Endothelial cell of umbilical vein (primary cell): ENCODE measurements at regions not wholly inside any gene's neighbourhood (a gene's known extent, or its start where the extent isn't known, plus 50 kb on each side); places are given as distances from the start of the nearest gene placed in this dataset.

ENCODE experiments used
- BruUV-seq: library from RNA; stranded (reverse); fragments of 400-500 nt; replicated peaks from 2 replicates; lab custom pipeline; 2021; lab: Mats Ljungman, UMichigan
- CTCF ChIA-PET: fragments of 300-600, 350-600 bp; sonication (Branson Sonifier 250); formaldehyde crosslinking; loops from one replicate; lab custom pipeline; 2021; ENCODE audit warnings: antibody characterized with exemption, inconsistent platforms; lab: Charles Lee
- POLR2A ChIA-PET: fragments of 300-600, 350-600 bp; sonication (Branson Sonifier 250); formaldehyde crosslinking; loops from one replicate; lab custom pipeline; 2021; ENCODE audit warnings: antibody characterized with exemption, inconsistent platforms; lab: Charles Lee
- DNase-seq: peaks from one replicate; pipeline ENCODE4 v3.0.0-alpha.2; 2011; ENCODE audit warnings: low read depth, low spot score
- FAIRE-seq: peaks from 2 replicates; lab custom pipeline; 2011; peaks lifted over from hg19 to GRCh38; lab: Jason Lieb, UNC
- H2AFZ ChIP-seq: 2 replicates; pipeline ENCODE4 v1.6.0; 2012; ENCODE audit warnings: low read depth, low read length, control low read depth, inconsistent platforms
- H3K27ac ChIP-seq: 2 replicates; pipeline ENCODE4 v1.5.1; 2011; ENCODE audit warnings: low read depth, mild to moderate bottlenecking, control low read depth, low read length, moderate library complexity; ENCODE audit not compliant: insufficient read depth
- H3K27me3 ChIP-seq, 2 experiments: 2 replicates each; pipeline versions ENCODE4 v1.6.0 to v1.6.1; 2011; ENCODE audit warnings: low read length in 2 of 2, mixed read lengths in 1 of 2; ENCODE audit not compliant: control insufficient read depth in 2 of 2, insufficient read depth in 2 of 2
- H3K36me3 ChIP-seq, 2 experiments: 2 replicates in 1 of 2; 3 replicates in 1 of 2; pipeline ENCODE4 v1.5.1; 2011; ENCODE audit warnings: low read length in 2 of 2, mild to moderate bottlenecking in 1 of 2, moderate library complexity in 1 of 2; ENCODE audit not compliant: control insufficient read depth in 2 of 2, insufficient read depth in 2 of 2; ENCODE audit errors: extremely low read depth in 1 of 2
- H3K4me1 ChIP-seq: 3 replicates; pipeline ENCODE4 v1.5.1; 2011; ENCODE audit warnings: mild to moderate bottlenecking, low read length; ENCODE audit not compliant: control insufficient read depth, insufficient read depth; ENCODE audit errors: extremely low read depth
- H3K4me2 ChIP-seq: 2 replicates; pipeline ENCODE4 v1.6.1; 2011; ENCODE audit warnings: low read length, control low read depth, mixed read lengths; ENCODE audit not compliant: insufficient read depth
- H3K4me3 ChIP-seq, 3 experiments: fragments of 200-600 bp in 1 of 3; sonication (generic), shearing (Covaris generic) in 1 of 3; replicated peaks in 1 of 3; 2 replicates each; pipeline ENCODE4 v1.5.1; 2011 to 2016; ENCODE audit warnings: control low read depth in 3 of 3, low read length in 3 of 3, mild to moderate bottlenecking in 2 of 3, inconsistent platforms in 1 of 3, low read depth in 1 of 3, moderate library complexity in 1 of 3; ENCODE audit not compliant: insufficient read depth in 1 of 3
- H3K79me2 ChIP-seq: 2 replicates; pipeline ENCODE4 v1.6.0; 2012; ENCODE audit warnings: low read length, inconsistent platforms; ENCODE audit not compliant: control insufficient read depth, insufficient read depth
- H3K9ac ChIP-seq: replicated peaks from 2 replicates; pipeline ENCODE3; 2011; ENCODE audit warnings: low read length, control low read depth; ENCODE audit not compliant: insufficient read depth; ENCODE audit errors: extremely low read depth
- H3K9me1 ChIP-seq: replicated peaks from 3 replicates; pipeline ENCODE4 v1.6.0; 2011; ENCODE audit warnings: mild to moderate bottlenecking, low read length; ENCODE audit not compliant: control insufficient read depth, insufficient read depth; ENCODE audit errors: extremely low read depth
- H3K9me3 ChIP-seq: replicated peaks from 2 replicates; pipeline ENCODE4 v1.5.1; 2012; ENCODE audit warnings: low read length, inconsistent platforms; ENCODE audit not compliant: control insufficient read depth, insufficient read depth
- H4K20me1 ChIP-seq: replicated peaks from 2 replicates; pipeline ENCODE3; 2011; ENCODE audit warnings: mild to moderate bottlenecking, low read length; ENCODE audit not compliant: control insufficient read depth, insufficient read depth; ENCODE audit errors: extremely low read depth
- CTCF ChIP-seq, 2 donors: IDR thresholded peaks; 1 replicate in 1 of 2; 2 replicates in 1 of 2; pipeline ENCODE4 v1.5.1; 2011; ENCODE audit warnings: low read length in 2 of 2, mild to moderate bottlenecking in 2 of 2, moderate library complexity in 2 of 2, control low read depth in 1 of 2, inconsistent platforms in 1 of 2, low read depth in 1 of 2; ENCODE audit not compliant: insufficient read depth in 1 of 2; ENCODE audit errors: extremely low read depth in 1 of 2
- EZH2 ChIP-seq: IDR thresholded peaks from 2 replicates; pipeline ENCODE4 v1.6.1; 2012; ENCODE audit warnings: borderline replicate concordance, low read depth, mild to moderate bottlenecking, moderate library complexity, low read length, inconsistent platforms; ENCODE audit not compliant: severe bottlenecking
- FOS ChIP-seq: IDR thresholded peaks from 2 replicates; pipeline ENCODE4 v1.6.1; 2011; ENCODE audit warnings: mild to moderate bottlenecking, low read length, moderate library complexity, borderline replicate concordance; ENCODE audit not compliant: insufficient read depth
- GATA2 ChIP-seq: IDR thresholded peaks from 2 replicates; pipeline ENCODE4 v1.7.0; 2011; ENCODE audit warnings: low read depth, mild to moderate bottlenecking, moderate library complexity, mixed read lengths, low read length; ENCODE audit not compliant: insufficient read length, insufficient read depth
- JUN ChIP-seq: IDR thresholded peaks from 2 replicates; pipeline ENCODE4 v1.6.1; 2011; ENCODE audit warnings: borderline replicate concordance, low read depth; ENCODE audit not compliant: insufficient read length, insufficient read depth
- MAX ChIP-seq: IDR thresholded peaks from 2 replicates; pipeline ENCODE4 v1.6.1; 2011; ENCODE audit not compliant: insufficient read depth, insufficient read length
- MYC ChIP-seq: IDR thresholded peaks from one replicate; pipeline ENCODE4 v1.6.1; 2011; ENCODE audit warnings: mild to moderate bottlenecking, low read depth, low read length
- POLR2A ChIP-seq: IDR thresholded peaks from 2 replicates; pipeline ENCODE4 v1.6.1; 2012; ENCODE audit warnings: low read depth, mild to moderate bottlenecking, control low read depth, low read length
- POLR2AphosphoS5 ChIP-seq: IDR thresholded peaks from 2 replicates; pipeline ENCODE4 v1.6.1; 2012; ENCODE audit warnings: low read depth, mild to moderate bottlenecking, control low read depth, low read length, moderate library complexity; ENCODE audit not compliant: insufficient read depth
- dilution Hi-C: fragments of 300-500 bp; cut with MboI; formaldehyde crosslinking; loops from one replicate; pipeline ENCODE4 v1.15.0; 2019; ENCODE audit warnings: low sequenced_read_pairs; ENCODE audit not compliant: extremely low pct_ligation_motif_present
- intact Hi-C: fragments of 100-400 bp; cut with micrococcal nuclease; formaldehyde crosslinking; loops from one replicate; pipeline ENCODE4 v1.10.0; 2022

- no peaks in the 10 kb centered on the region for H3K36me3 ChIP-seq
- no peaks in the 10 kb centered on the region for H3K79me2 ChIP-seq
- no peak overlapping the region for H3K27ac ChIP-seq
- BruUV-seq = no TSS peak
- H2AFZ ChIP-seq = no peak overlapping the region
- H3K9ac ChIP-seq = no peak overlapping the region
- DNase-seq = no peak
- H3K9me1 ChIP-seq = no peaks in the 10 kb centered on the region
- ChIA-PET POLR2A (no interaction called here), CTCF (no interaction called here)
- dilution Hi-C loops (no loop called here), intact Hi-C loops (no loop called here)
- no peaks in the 10 kb centered on the region for H3K27me3 ChIP-seq
- no peaks in the 10 kb centered on the region for H3K4me1 ChIP-seq
- FAIRE-seq = no peak
- H3K4me3 ChIP-seq = no peak overlapping the region
- H3K4me2 ChIP-seq = no peak overlapping the region
- H3K9me3 ChIP-seq = peaks cover 4% of the 10 kb centered on the region
- TF ChIP-seq CTCF (IDR thresholded peaks at IDR 0.05; ENCODE audit: extremely low read depth in 1 of 2, insufficient read depth in 1 of 2, low read depth in 1 of 2, low read length in 2 of 2) = no peak
- no peak for TF ChIP-seq GATA2
- TF ChIP-seq EZH2 = no peak
- TF ChIP-seq POLR2A = no peak
- no peak for TF ChIP-seq POLR2AphosphoS5
- no peak for TF ChIP-seq JUN
- TF ChIP-seq MAX = no peak
- TF ChIP-seq FOS = no peak
- TF ChIP-seq MYC = no peak
- H4K20me1 ChIP-seq = no peaks in the 10 kb centered on the region
These were observed 97.2 kb upstream of the TMEM18 start for GRCh38 chr2:774436-774835.
